Testis (tissue), 2 donors: ENCODE measurements at regions not wholly inside any gene's neighbourhood (a gene's known extent, or its start where the extent isn't known, plus 50 kb on each side); places are given as distances from the start of the nearest gene placed in this dataset.

ENCODE experiments used
- DNase-seq: peaks from one replicate; pipeline ENCODE4 v3.0.0-alpha.2; 2019
- H3K27ac ChIP-seq, 2 donors: fragments of 200-600 bp; sonication (generic); one replicate each; pipeline ENCODE4 v1.5.1; 2019
- H3K27me3 ChIP-seq: fragments of 200-600 bp; sonication (generic); one replicate; pipeline ENCODE4 v1.5.1; 2019
- H3K36me3 ChIP-seq: fragments of 200-600 bp; sonication (generic); one replicate; pipeline ENCODE4 v1.5.1; 2017; ENCODE audit warnings: low read depth; ENCODE audit errors: missing control alignments
- H3K4me1 ChIP-seq: fragments of 200-600 bp; sonication (generic); one replicate; pipeline ENCODE4 v1.5.1; 2019
- H3K4me3 ChIP-seq, 2 donors: fragments of 200-600 bp; sonication (generic); one replicate each; pipeline ENCODE4 v1.5.1; 2017 to 2019
- H3K9me3 ChIP-seq: fragments of 200-600 bp; sonication (generic); one replicate; pipeline ENCODE4 v1.5.1; 2017
- CTCF ChIP-seq, 3 experiments: fragments of 450-650 bp in 2 of 3; fragments of 200-600 bp in 1 of 3; sonication (generic) in 1 of 3; IDR thresholded peaks; one replicate each; pipeline ENCODE4 v1.5.1; 2016 to 2019; ENCODE audit warnings: antibody characterized with exemption in 3 of 3, mild to moderate bottlenecking in 2 of 3, moderate library complexity in 1 of 3
- POLR2A ChIP-seq: fragments of 450-650 bp; IDR thresholded peaks from one replicate; pipeline ENCODE4 v1.6.1; 2017; ENCODE audit warnings: antibody characterized with exemption, mild to moderate bottlenecking, moderate library complexity
- WGBS, 2 donors: methylation state at CpG; one replicate each; pipeline ENCODE4 v1.1.5; 2018; 5-methylcytosine and 5-hydroxymethylcytosine counted together
- intact Hi-C: fragments of 100-400 bp; cut with DNase I; formaldehyde crosslinking; loops from one replicate; pipeline ENCODE4 v1.15.1; 2023; ENCODE audit warnings: low total_unique reads

- H3K27ac ChIP-seq: no peak overlapping the region
- no peak for TF ChIP-seq CTCF (IDR thresholded peaks at IDR 0.05)
- no peak for TF ChIP-seq POLR2A
- H3K9me3 ChIP-seq: no peaks in the 10 kb centered on the region
- H3K36me3 ChIP-seq: no peaks in the 10 kb centered on the region
- H3K4me1 ChIP-seq: no peaks in the 10 kb centered on the region
- no peak for DNase-seq
- no peaks in the 10 kb centered on the region for H3K27me3 ChIP-seq
- H3K4me3 ChIP-seq: no peak overlapping the region
- WGBS, 2 donors: 95% methylated on average over 1 of the region's 1 CpG
- intact Hi-C loops: no loop called here
Measured at GRCh38 chr6:68368845-68369244, 266.2 kb upstream of the ADGRB3 start.

GRCh38 chr6:68364271-68364805 lies 270.7 kb upstream of the ADGRB3 start:
- intact Hi-C loops: no loop called here
- WGBS, 2 donors: 56 to 70% methylated on average over 2 of the region's 2 CpGs

GRCh38 chr6:68343901-68344300 lies 291.2 kb upstream of the ADGRB3 start:
- DNase-seq: peak; percentile 69
- TF ChIP-seq POLR2A (no peak), CTCF (IDR thresholded peaks at IDR 0.05) (peak in 2 of 3 experiments; percentile 22 to 27)
- H3K4me3 ChIP-seq: no peak overlapping the region
- no peaks in the 10 kb centered on the region for H3K27me3 ChIP-seq
- H3K4me1 ChIP-seq: no peaks in the 10 kb centered on the region
- 43 to 63% methylated on average over 1 of the region's 1 CpG for WGBS, 2 donors
- intact Hi-C loops: no loop called here
- no peak overlapping the region for H3K27ac ChIP-seq
- no peaks in the 10 kb centered on the region for H3K36me3 ChIP-seq
- no peaks in the 10 kb centered on the region for H3K9me3 ChIP-seq

More at GRCh38 chr6:68364271-68364805, 270.7 kb upstream of the ADGRB3 start:
- H3K27ac ChIP-seq: no peak overlapping the region
- H3K4me3 ChIP-seq: no peak overlapping the region
- no peak for DNase-seq
- H3K36me3 ChIP-seq: no peaks in the 10 kb centered on the region
- H3K4me1 ChIP-seq: no peaks in the 10 kb centered on the region
- H3K9me3 ChIP-seq: no peaks in the 10 kb centered on the region
- H3K27me3 ChIP-seq: no peaks in the 10 kb centered on the region
- TF ChIP-seq CTCF (IDR thresholded peaks at IDR 0.05) (no peak), POLR2A (no peak)

GRCh38 chr6:68342286-68342685 lies 292.8 kb upstream of the ADGRB3 start:
- H3K4me1 ChIP-seq: no peaks in the 10 kb centered on the region
- WGBS, 2 donors: 75 to 92% methylated on average over 1 of the region's 1 CpG
- intact Hi-C loops: no loop called here
- H3K27me3 ChIP-seq: no peaks in the 10 kb centered on the region
- H3K36me3 ChIP-seq: no peaks in the 10 kb centered on the region
- no peak for DNase-seq
- TF ChIP-seq CTCF (IDR thresholded peaks at IDR 0.05) (no peak), POLR2A (no peak)
- H3K4me3 ChIP-seq: no peak overlapping the region
- no peak overlapping the region for H3K27ac ChIP-seq
- no peaks in the 10 kb centered on the region for H3K9me3 ChIP-seq

- TF ChIP-seq POLR2A: no peak
- TF ChIP-seq CTCF (IDR thresholded peaks at IDR 0.05): no peak
- DNase-seq: no peak
- intact Hi-C loops: no loop called here
- Histone ChIP-seq H3K27ac (no peak overlapping the region), H3K9me3 (no peaks in the 10 kb centered on the region), H3K4me1 (no peaks in the 10 kb centered on the region), H3K27me3 (no peaks in the 10 kb centered on the region), H3K36me3 (no peaks in the 10 kb centered on the region), H3K4me3 (no peak overlapping the region)
Measured at GRCh38 chr6:68339488-68340131, 295.5 kb upstream of the ADGRB3 start.
